OCI-LY3 (cell line): ENCODE measurements at regions not wholly inside any gene's neighbourhood (a gene's known extent, or its start where the extent isn't known, plus 50 kb on each side); places are given as distances from the start of the nearest gene placed in this dataset.

Experiments used
- H2AFZ ChIP-seq: fragments of 200-600, 300-600 bp; shearing (Covaris generic); 2 replicates; pipeline ENCODE4 v1.6.0; 2014; ENCODE audit warnings: antibody characterized with exemption, low read depth, low read length
- H3K27ac ChIP-seq: fragments of 200-600, 300-600 bp; sonication (generic); 2 replicates; pipeline ENCODE4 v1.5.1; 2014; ENCODE audit warnings: mild to moderate bottlenecking, low read length, moderate library complexity, mixed read lengths
- H3K27me3 ChIP-seq: fragments of 200-600, 300-600 bp; sonication (generic); 2 replicates; pipeline ENCODE4 v1.6.1; 2014; ENCODE audit warnings: low read depth, low read length, mixed read lengths
- H3K36me3 ChIP-seq: fragments of 200-600, 300-600 bp; sonication (generic); replicated peaks from 2 replicates; pipeline ENCODE3; 2014; ENCODE audit warnings: low read depth, low read length, mixed read lengths
- H3K4me1 ChIP-seq: fragments of 300-600, 200-600 bp; sonication (generic); 2 replicates; pipeline ENCODE4 v1.6.1; 2014; ENCODE audit warnings: low read length, mixed read lengths
- H3K4me2 ChIP-seq: fragments of 200-600, 300-600 bp; sonication (generic); 2 replicates; pipeline ENCODE4 v1.6.1; 2014; ENCODE audit warnings: low read length, mixed read lengths
- H3K4me3 ChIP-seq: fragments of 300-600, 200-600 bp; sonication (generic); 2 replicates; pipeline ENCODE4 v1.5.1; 2014; ENCODE audit warnings: antibody characterized with exemption, mild to moderate bottlenecking, low read length, moderate library complexity
- H3K79me2 ChIP-seq: fragments of 300-600, 200-600 bp; shearing (Covaris generic); 2 replicates; pipeline ENCODE4 v1.6.1; 2014; ENCODE audit warnings: mild to moderate bottlenecking, low read length, mixed read lengths
- H3K9ac ChIP-seq: fragments of 300-600, 200-600 bp; shearing (Covaris generic); 2 replicates; pipeline ENCODE4 v1.6.0; 2014; ENCODE audit warnings: mild to moderate bottlenecking, low read length, moderate library complexity
- H3K9me3 ChIP-seq: fragments of 200-600, 300-600 bp; shearing (Covaris generic); 2 replicates; pipeline ENCODE4 v1.6.1; 2014; ENCODE audit warnings: low read length, mixed read lengths; ENCODE audit not compliant: insufficient read depth
- H4K20me1 ChIP-seq: fragments of 200-600, 300-600 bp; sonication (generic); 2 replicates; pipeline ENCODE4 v1.6.1; 2016; ENCODE audit warnings: low read length, mixed read lengths; ENCODE audit not compliant: insufficient read depth
- CTCF ChIP-seq: fragments of 200-600, 300-600 bp; sonication (generic); IDR thresholded peaks from 2 replicates; pipeline ENCODE4 v1.5.1; 2014; ENCODE audit warnings: antibody characterized with exemption, low read length, low read depth
- EZH2phosphoT487 ChIP-seq: fragments of 200-600 bp; shearing (Covaris generic); IDR thresholded peaks from 2 replicates; pipeline ENCODE4 v1.6.1; 2018; ENCODE audit warnings: antibody characterized with exemption, mixed run types, low read depth

- Histone ChIP-seq H3K9me3 (no peaks in the 10 kb centered on the region), H3K27ac (no peak overlapping the region), H3K4me3 (no peak overlapping the region), H3K4me2 (no peak overlapping the region), H3K9ac (no peak overlapping the region), H3K27me3 (no peaks in the 10 kb centered on the region), H3K36me3 (no peaks in the 10 kb centered on the region), H2AFZ (no peak overlapping the region), H4K20me1 (no peaks in the 10 kb centered on the region), H3K79me2 (no peaks in the 10 kb centered on the region), H3K4me1 (peaks cover 18% of the 10 kb centered on the region)
- TF ChIP-seq EZH2phosphoT487 (no peak), CTCF (no peak)
These were observed 736.6 kb upstream of the GCFC2 start for GRCh38 chr2:76447294-76447693.

GRCh38 chr2:76446872-76447271 lies 736.2 kb upstream of the GCFC2 start:
- no peak overlapping the region for H2AFZ ChIP-seq
- no peak overlapping the region for H3K27ac ChIP-seq
- no peak overlapping the region for H3K9ac ChIP-seq
- H3K79me2 ChIP-seq, result no peaks in the 10 kb centered on the region
- no peaks in the 10 kb centered on the region for H3K27me3 ChIP-seq
- H3K9me3 ChIP-seq, result no peaks in the 10 kb centered on the region
- H4K20me1 ChIP-seq, result no peaks in the 10 kb centered on the region
- H3K4me3 ChIP-seq, result no peak overlapping the region
- no peaks in the 10 kb centered on the region for H3K36me3 ChIP-seq
- peaks cover 18% of the 10 kb centered on the region for H3K4me1 ChIP-seq
- H3K4me2 ChIP-seq, result no peak overlapping the region
- no peak for TF ChIP-seq CTCF

- Histone ChIP-seq H2AFZ (no peak overlapping the region), H3K4me2 (no peak overlapping the region), H3K4me1 (peaks cover 17% of the 10 kb centered on the region), H3K9ac (no peak overlapping the region), H3K27ac (no peak overlapping the region), H3K4me3 (no peak overlapping the region), H3K79me2 (no peaks in the 10 kb centered on the region), H3K27me3 (no peaks in the 10 kb centered on the region), H3K36me3 (no peaks in the 10 kb centered on the region), H4K20me1 (no peaks in the 10 kb centered on the region), H3K9me3 (no peaks in the 10 kb centered on the region)
- TF ChIP-seq EZH2phosphoT487, result no peak
- no peak for TF ChIP-seq CTCF
These were observed 735.2 kb upstream of the GCFC2 start for GRCh38 chr2:76445880-76446279.

GRCh38 chr2:76444732-76445131 lies 734.0 kb upstream of the GCFC2 start:
- Histone ChIP-seq H3K27ac (no peak overlapping the region), H3K4me3 (no peak overlapping the region), H3K79me2 (no peaks in the 10 kb centered on the region), H4K20me1 (no peaks in the 10 kb centered on the region), H3K9ac (no peak overlapping the region), H3K9me3 (no peaks in the 10 kb centered on the region), H3K27me3 (no peaks in the 10 kb centered on the region), H2AFZ (no peak overlapping the region), H3K36me3 (no peaks in the 10 kb centered on the region), H3K4me2 (no peak overlapping the region), H3K4me1 (peaks cover 5% of the 10 kb centered on the region)
- TF ChIP-seq CTCF, result no peak
- no peak for TF ChIP-seq EZH2phosphoT487
